ENCODE measurements at regions not wholly inside any gene's neighbourhood (a gene's known extent, or its start where the extent isn't known, plus 50 kb on each side); places are given as distances from the start of the nearest gene placed in this dataset.
"Not testable (repeated sequence)": the region's sequence is repeated elsewhere in the genome, so short reads cannot be mapped to it uniquely, and the experiment has no call there.

DNA sequence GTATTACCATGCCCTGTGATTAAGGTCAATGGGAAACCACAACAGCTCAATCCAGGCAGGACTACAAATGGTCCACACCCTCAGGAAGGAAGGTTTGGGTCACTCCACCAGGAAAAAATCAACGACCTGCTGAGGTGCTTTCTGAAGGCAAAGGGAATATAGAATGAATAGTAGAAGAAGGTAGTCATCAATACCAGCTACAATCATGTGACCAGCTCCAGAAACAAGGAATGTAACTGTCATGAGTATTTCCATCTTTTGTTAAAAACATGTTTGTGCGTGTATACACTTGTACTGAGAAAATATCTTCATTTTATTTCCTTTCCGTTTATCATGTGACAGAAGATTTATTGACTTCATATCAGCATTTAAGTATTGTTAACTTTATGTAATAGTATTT is 2028.6 kb upstream of the PCDH20 start:
- not testable (repeated sequence) for TF ChIP-seq ZNF274 (IDR thresholded peaks at IDR 0.05; ENCODE audit: low read depth, low read length); YY1 (IDR thresholded peaks at IDR 0.05; ENCODE audit: insufficient read depth, insufficient read length)
